22Rv1 (cell line): ENCODE measurements at regions not wholly inside any gene's neighbourhood (a gene's known extent, or its start where the extent isn't known, plus 50 kb on each side); places are given as distances from the start of the nearest gene placed in this dataset.

Experiments used
- ZFX ChIP-seq: fragments of 450-650 bp; IDR thresholded peaks from 2 replicates; pipeline ENCODE4 v1.6.1; 2017; ENCODE audit warnings: antibody characterized with exemption, borderline replicate concordance
- TF ChIP-seq, protein P1 (sequence below): fragments of 450-650 bp; IDR thresholded peaks from 2 replicates; pipeline ENCODE4 v1.5.1; 2017; ENCODE audit warnings: mild to moderate bottlenecking

DNA sequence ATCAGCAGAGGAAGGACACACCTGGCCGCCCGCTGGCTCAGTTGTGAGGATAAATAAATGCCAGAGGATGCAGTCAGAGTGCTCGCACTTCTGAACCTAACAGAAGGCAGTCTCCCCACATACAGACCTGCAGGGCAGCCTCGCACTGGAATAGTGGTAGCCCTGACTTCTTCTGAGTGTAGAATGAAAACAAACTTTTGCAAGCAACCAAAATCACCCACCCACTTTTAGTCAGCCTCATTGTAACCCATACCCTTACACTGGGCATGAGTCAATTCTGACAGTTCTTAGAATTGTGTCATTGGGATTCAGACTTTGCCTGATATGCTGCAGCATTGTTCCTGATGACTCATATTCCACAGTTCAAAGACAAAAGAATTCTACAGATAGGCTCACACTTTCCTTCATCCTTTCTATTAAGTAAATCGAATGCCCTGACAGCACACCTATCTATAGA lies 167.0 kb upstream of the CDK1 start:
- TF ChIP-seq, protein P1, sequence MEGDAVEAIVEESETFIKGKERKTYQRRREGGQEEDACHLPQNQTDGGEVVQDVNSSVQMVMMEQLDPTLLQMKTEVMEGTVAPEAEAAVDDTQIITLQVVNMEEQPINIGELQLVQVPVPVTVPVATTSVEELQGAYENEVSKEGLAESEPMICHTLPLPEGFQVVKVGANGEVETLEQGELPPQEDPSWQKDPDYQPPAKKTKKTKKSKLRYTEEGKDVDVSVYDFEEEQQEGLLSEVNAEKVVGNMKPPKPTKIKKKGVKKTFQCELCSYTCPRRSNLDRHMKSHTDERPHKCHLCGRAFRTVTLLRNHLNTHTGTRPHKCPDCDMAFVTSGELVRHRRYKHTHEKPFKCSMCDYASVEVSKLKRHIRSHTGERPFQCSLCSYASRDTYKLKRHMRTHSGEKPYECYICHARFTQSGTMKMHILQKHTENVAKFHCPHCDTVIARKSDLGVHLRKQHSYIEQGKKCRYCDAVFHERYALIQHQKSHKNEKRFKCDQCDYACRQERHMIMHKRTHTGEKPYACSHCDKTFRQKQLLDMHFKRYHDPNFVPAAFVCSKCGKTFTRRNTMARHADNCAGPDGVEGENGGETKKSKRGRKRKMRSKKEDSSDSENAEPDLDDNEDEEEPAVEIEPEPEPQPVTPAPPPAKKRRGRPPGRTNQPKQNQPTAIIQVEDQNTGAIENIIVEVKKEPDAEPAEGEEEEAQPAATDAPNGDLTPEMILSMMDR = no peak
- TF ChIP-seq ZFX = no peak
